22Rv1 (cell line): ENCODE measurements at regions not wholly inside any gene's neighbourhood (a gene's known extent, or its start where the extent isn't known, plus 50 kb on each side); places are given as distances from the start of the nearest gene placed in this dataset.

Experiments
- CTCF ChIP-seq: fragments of 450-650 bp; IDR thresholded peaks from 2 replicates; pipeline ENCODE4 v1.5.1; 2017; ENCODE audit warnings: mild to moderate bottlenecking
- ZFX ChIP-seq: fragments of 450-650 bp; IDR thresholded peaks from 2 replicates; pipeline ENCODE4 v1.6.1; 2017; ENCODE audit warnings: antibody characterized with exemption, borderline replicate concordance

- TF ChIP-seq CTCF (no peak), ZFX (no peak)
These were observed 80.8 kb downstream of the MATN1 start for GRCh38 chr1:30642391-30643120.
